ENCODE measurements at regions not wholly inside any gene's neighbourhood (a gene's known extent, or its start where the extent isn't known, plus 50 kb on each side); places are given as distances from the start of the nearest gene placed in this dataset.

DNA sequence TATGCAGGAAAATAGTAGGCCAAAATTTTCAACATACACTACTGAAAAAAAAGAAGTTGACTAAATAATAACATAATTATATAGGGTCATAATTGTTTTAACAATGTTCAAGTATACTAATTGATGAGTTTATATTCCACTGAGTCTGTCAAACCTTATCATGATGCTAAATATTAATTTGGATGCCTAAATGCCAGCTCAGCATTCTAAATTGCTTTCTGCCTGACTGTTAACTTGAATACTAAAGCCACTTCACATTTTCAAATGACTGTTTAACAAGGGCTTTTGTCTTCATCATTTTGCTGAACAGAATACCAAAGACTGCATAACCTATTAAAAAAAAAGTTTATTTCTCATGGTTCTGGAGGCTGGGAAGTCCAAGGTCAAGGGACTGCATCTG lies 232.8 kb downstream of the DOK5 start:
- ChIA-PET CTCF (no interaction called here), POLR2A (ENCODE audit: low non-redundant PET) (interaction anchor here (0.7 kb wide), 1 partner anchor 624 kb away, joined by 3 read pairs; no protein-coding TSS in a partner anchor)
- no peak overlapping the region for H3K27ac ChIP-seq (ENCODE audit: low read depth, low read length, poor library complexity, severe bottlenecking)
- H3K27me3 ChIP-seq (replicated peaks; ENCODE audit: insufficient read depth, low read depth, low read length, poor library complexity): peaks cover 36% of the 10 kb centered on the region
- H3K4me3 ChIP-seq (ENCODE audit: low read depth, low read length, poor library complexity, severe bottlenecking): no peak overlapping the region
- no TSS peak for BruUV-seq (replicated peaks)
- no peaks in the 10 kb centered on the region for H3K9me3 ChIP-seq (ENCODE audit: low read depth, low read length, poor library complexity, severe bottlenecking)
- no peaks in the 10 kb centered on the region for H3K36me3 ChIP-seq (ENCODE audit: insufficient read depth, low read length, poor library complexity, severe bottlenecking)
- no peak for TF ChIP-seq EZH2 (IDR thresholded peaks at IDR 0.05; ENCODE audit: borderline replicate concordance, low read depth, low read length, poor library complexity, severe bottlenecking)
- TF ChIP-seq CTCF (conservative IDR thresholded peaks at IDR 0.05; ENCODE audit: low read depth, low read length): no peak
- no peak for DNase-seq (ENCODE audit: low spot score)
- intact Hi-C loops (cut with micrococcal nuclease; ENCODE audit: unreplicated experiment): no loop called here
- H3K4me1 ChIP-seq (ENCODE audit: insufficient read depth, low read length, poor library complexity, severe bottlenecking): no peaks in the 10 kb centered on the region

GRCh38 chr20:54707801-54708200 lies 232.4 kb downstream of the DOK5 start:
- no peaks in the 10 kb centered on the region for H3K36me3 ChIP-seq (ENCODE audit: insufficient read depth, low read length, poor library complexity, severe bottlenecking)
- DNase-seq (ENCODE audit: low spot score): no peak
- TF ChIP-seq CTCF (conservative IDR thresholded peaks at IDR 0.05; ENCODE audit: low read depth, low read length) (no peak), EZH2 (IDR thresholded peaks at IDR 0.05; ENCODE audit: borderline replicate concordance, low read depth, low read length, poor library complexity, severe bottlenecking) (no peak)
- no peak overlapping the region for H3K27ac ChIP-seq (ENCODE audit: low read depth, low read length, poor library complexity, severe bottlenecking)
- H3K27me3 ChIP-seq (replicated peaks; ENCODE audit: insufficient read depth, low read depth, low read length, poor library complexity): peaks cover 40% of the 10 kb centered on the region
- H3K4me3 ChIP-seq (ENCODE audit: low read depth, low read length, poor library complexity, severe bottlenecking): no peak overlapping the region
- H3K4me1 ChIP-seq (ENCODE audit: insufficient read depth, low read length, poor library complexity, severe bottlenecking): no peaks in the 10 kb centered on the region
- no TSS peak for BruUV-seq (replicated peaks)
- POLR2A ChIA-PET (ENCODE audit: low non-redundant PET): interaction anchor here (0.7 kb wide), 1 partner anchor 625 kb away, joined by 3 read pairs; no protein-coding TSS in a partner anchor
- intact Hi-C loops (cut with micrococcal nuclease; ENCODE audit: unreplicated experiment): no loop called here
- CTCF ChIA-PET: no interaction called here
- H3K9me3 ChIP-seq (ENCODE audit: low read depth, low read length, poor library complexity, severe bottlenecking): no peaks in the 10 kb centered on the region

DNA sequence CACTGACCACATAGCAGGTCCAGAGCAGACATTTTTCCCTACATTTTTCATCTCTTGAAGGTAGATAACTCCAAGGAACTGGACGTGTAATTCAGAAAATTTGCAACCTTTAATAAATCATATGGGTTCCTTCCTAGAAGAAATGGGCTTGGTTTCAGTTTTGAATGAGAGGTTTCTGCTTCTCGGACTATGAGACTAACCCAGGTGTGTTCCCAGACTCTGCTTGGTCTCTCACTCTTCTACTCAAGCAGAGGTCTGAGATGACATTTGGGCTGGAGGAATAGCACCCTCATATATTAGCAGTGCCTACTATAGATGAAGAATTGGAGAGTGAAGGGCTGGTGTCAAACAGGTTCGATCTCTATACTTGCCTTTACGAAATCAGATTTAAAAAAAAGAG lies 231.2 kb downstream of the DOK5 start:
- H3K4me3 ChIP-seq (ENCODE audit: low read depth, low read length, poor library complexity, severe bottlenecking): no peak overlapping the region
- CTCF ChIA-PET: no interaction called here
- intact Hi-C loops (cut with micrococcal nuclease; ENCODE audit: unreplicated experiment): no loop called here
- DNase-seq (ENCODE audit: low spot score): no peak
- H3K27me3 ChIP-seq (replicated peaks; ENCODE audit: insufficient read depth, low read depth, low read length, poor library complexity): peaks cover 38% of the 10 kb centered on the region
- TF ChIP-seq EZH2 (IDR thresholded peaks at IDR 0.05; ENCODE audit: borderline replicate concordance, low read depth, low read length, poor library complexity, severe bottlenecking) (no peak), CTCF (conservative IDR thresholded peaks at IDR 0.05; ENCODE audit: low read depth, low read length) (no peak)
- H3K36me3 ChIP-seq (ENCODE audit: insufficient read depth, low read length, poor library complexity, severe bottlenecking): no peaks in the 10 kb centered on the region
- H3K9me3 ChIP-seq (ENCODE audit: low read depth, low read length, poor library complexity, severe bottlenecking): no peaks in the 10 kb centered on the region
- POLR2A ChIA-PET (ENCODE audit: low non-redundant PET): no interaction called here
- no TSS peak for BruUV-seq (replicated peaks)
- no peak overlapping the region for H3K27ac ChIP-seq (ENCODE audit: low read depth, low read length, poor library complexity, severe bottlenecking)
- no peaks in the 10 kb centered on the region for H3K4me1 ChIP-seq (ENCODE audit: insufficient read depth, low read length, poor library complexity, severe bottlenecking)
